OCI-LY3 (cell line): ENCODE measurements at regions not wholly inside any gene's neighbourhood (a gene's known extent, or its start where the extent isn't known, plus 50 kb on each side); places are given as distances from the start of the nearest gene placed in this dataset.

ENCODE experiments used
- H2AFZ ChIP-seq: fragments of 200-600, 300-600 bp; shearing (Covaris generic); 2 replicates; pipeline ENCODE4 v1.6.0; 2014; ENCODE audit warnings: antibody characterized with exemption, low read depth, low read length
- H3K27ac ChIP-seq: fragments of 200-600, 300-600 bp; sonication (generic); 2 replicates; pipeline ENCODE4 v1.5.1; 2014; ENCODE audit warnings: mild to moderate bottlenecking, low read length, moderate library complexity, mixed read lengths
- H3K27me3 ChIP-seq: fragments of 200-600, 300-600 bp; sonication (generic); 2 replicates; pipeline ENCODE4 v1.6.1; 2014; ENCODE audit warnings: low read depth, low read length, mixed read lengths
- H3K36me3 ChIP-seq: fragments of 200-600, 300-600 bp; sonication (generic); replicated peaks from 2 replicates; pipeline ENCODE3; 2014; ENCODE audit warnings: low read depth, low read length, mixed read lengths
- H3K4me1 ChIP-seq: fragments of 300-600, 200-600 bp; sonication (generic); 2 replicates; pipeline ENCODE4 v1.6.1; 2014; ENCODE audit warnings: low read length, mixed read lengths
- H3K4me2 ChIP-seq: fragments of 200-600, 300-600 bp; sonication (generic); 2 replicates; pipeline ENCODE4 v1.6.1; 2014; ENCODE audit warnings: low read length, mixed read lengths
- H3K4me3 ChIP-seq: fragments of 300-600, 200-600 bp; sonication (generic); 2 replicates; pipeline ENCODE4 v1.5.1; 2014; ENCODE audit warnings: antibody characterized with exemption, mild to moderate bottlenecking, low read length, moderate library complexity
- H3K79me2 ChIP-seq: fragments of 300-600, 200-600 bp; shearing (Covaris generic); 2 replicates; pipeline ENCODE4 v1.6.1; 2014; ENCODE audit warnings: mild to moderate bottlenecking, low read length, mixed read lengths
- H3K9ac ChIP-seq: fragments of 300-600, 200-600 bp; shearing (Covaris generic); 2 replicates; pipeline ENCODE4 v1.6.0; 2014; ENCODE audit warnings: mild to moderate bottlenecking, low read length, moderate library complexity
- H3K9me3 ChIP-seq: fragments of 200-600, 300-600 bp; shearing (Covaris generic); 2 replicates; pipeline ENCODE4 v1.6.1; 2014; ENCODE audit warnings: low read length, mixed read lengths; ENCODE audit not compliant: insufficient read depth
- H4K20me1 ChIP-seq: fragments of 200-600, 300-600 bp; sonication (generic); 2 replicates; pipeline ENCODE4 v1.6.1; 2016; ENCODE audit warnings: low read length, mixed read lengths; ENCODE audit not compliant: insufficient read depth
- CTCF ChIP-seq: fragments of 200-600, 300-600 bp; sonication (generic); IDR thresholded peaks from 2 replicates; pipeline ENCODE4 v1.5.1; 2014; ENCODE audit warnings: antibody characterized with exemption, low read length, low read depth
- EZH2phosphoT487 ChIP-seq: fragments of 200-600 bp; shearing (Covaris generic); IDR thresholded peaks from 2 replicates; pipeline ENCODE4 v1.6.1; 2018; ENCODE audit warnings: antibody characterized with exemption, mixed run types, low read depth

DNA sequence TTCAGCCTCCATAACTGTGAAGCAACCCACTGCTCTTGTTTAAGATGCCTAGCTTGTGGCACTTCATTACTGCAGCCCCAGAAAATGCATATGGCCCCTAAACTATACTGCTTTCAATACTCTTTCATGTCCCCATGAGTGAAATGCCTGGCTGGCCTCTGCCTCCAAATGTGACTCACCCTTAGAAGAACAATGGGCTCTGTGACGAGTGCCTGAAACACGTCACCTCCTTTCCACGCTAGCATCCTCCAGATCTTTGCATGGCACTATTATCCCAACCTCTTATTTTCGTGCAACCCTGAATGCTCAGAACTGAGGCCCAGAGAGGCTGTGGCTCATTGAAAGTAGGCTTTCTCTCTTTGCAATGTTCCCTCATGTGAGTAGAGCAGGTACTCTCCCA lies 233.1 kb downstream of the CBLN1 start:
- Histone ChIP-seq H3K4me1 (no peaks in the 10 kb centered on the region), H3K27me3 (no peaks in the 10 kb centered on the region), H2AFZ (no peak overlapping the region), H4K20me1 (no peaks in the 10 kb centered on the region), H3K9me3 (no peaks in the 10 kb centered on the region), H3K4me2 (no peak overlapping the region), H3K4me3 (no peak overlapping the region), H3K79me2 (no peaks in the 10 kb centered on the region), H3K27ac (no peak overlapping the region), H3K36me3 (no peaks in the 10 kb centered on the region), H3K9ac (no peak overlapping the region)
- TF ChIP-seq CTCF (no peak), EZH2phosphoT487 (no peak)

- Histone ChIP-seq H3K36me3 (no peaks in the 10 kb centered on the region), H4K20me1 (no peaks in the 10 kb centered on the region), H3K9ac (no peak overlapping the region), H3K4me3 (no peak overlapping the region), H2AFZ (no peak overlapping the region), H3K27me3 (no peaks in the 10 kb centered on the region), H3K79me2 (no peaks in the 10 kb centered on the region), H3K9me3 (no peaks in the 10 kb centered on the region), H3K27ac (no peak overlapping the region), H3K4me1 (no peaks in the 10 kb centered on the region), H3K4me2 (no peak overlapping the region)
- no peak for TF ChIP-seq EZH2phosphoT487
- TF ChIP-seq CTCF, result no peak
Measured at GRCh38 chr16:49036126-49036525, 245.5 kb downstream of the CBLN1 start.

GRCh38 chr16:49027420-49027819 lies 254.2 kb downstream of the CBLN1 start:
- no peak overlapping the region for H3K4me2 ChIP-seq

GRCh38 chr16:49026566-49027181 lies 255.0 kb downstream of the CBLN1 start:
- no peak for TF ChIP-seq EZH2phosphoT487
- TF ChIP-seq CTCF, result no peak
- no peaks in the 10 kb centered on the region for H3K9me3 ChIP-seq
- H4K20me1 ChIP-seq, result no peaks in the 10 kb centered on the region
- H2AFZ ChIP-seq, result no peak overlapping the region
- no peak overlapping the region for H3K4me2 ChIP-seq
- no peak overlapping the region for H3K9ac ChIP-seq
- no peaks in the 10 kb centered on the region for H3K36me3 ChIP-seq
- no peaks in the 10 kb centered on the region for H3K4me1 ChIP-seq
- peaks cover 8% of the 10 kb centered on the region for H3K27me3 ChIP-seq
- no peaks in the 10 kb centered on the region for H3K79me2 ChIP-seq
- H3K4me3 ChIP-seq, result no peak overlapping the region
- H3K27ac ChIP-seq, result no peak overlapping the region

More at GRCh38 chr16:49027420-49027819, 254.2 kb downstream of the CBLN1 start:
- no peaks in the 10 kb centered on the region for H3K4me1 ChIP-seq
- TF ChIP-seq CTCF (no peak), EZH2phosphoT487 (no peak)
- H3K9me3 ChIP-seq, result no peaks in the 10 kb centered on the region
- H3K9ac ChIP-seq, result no peak overlapping the region
- no peak overlapping the region for H3K27ac ChIP-seq
- no peak overlapping the region for H3K4me3 ChIP-seq
- no peaks in the 10 kb centered on the region for H3K36me3 ChIP-seq
- no peak overlapping the region for H2AFZ ChIP-seq
- peaks cover 8% of the 10 kb centered on the region; the same call in 1 of the 2 replicates for H3K27me3 ChIP-seq
- no peaks in the 10 kb centered on the region for H4K20me1 ChIP-seq
- H3K79me2 ChIP-seq, result no peaks in the 10 kb centered on the region
